ENCODE measurements at regions not wholly inside any gene's neighbourhood (a gene's known extent, or its start where the extent isn't known, plus 50 kb on each side); places are given as distances from the start of the nearest gene placed in this dataset.
"Not testable (repeated sequence)": the region's sequence is repeated elsewhere in the genome, so short reads cannot be mapped to it uniquely, and the experiment has no call there.

- H3K9ac ChIP-seq (replicated peaks in 1 of 4; ENCODE audit: extremely low read depth in 1 of 4, low read depth in 3 of 4, low read length in 3 of 4); POLR2A ChIA-PET (ENCODE audit: partially characterized antibody): not testable (repeated sequence)
- 100% methylated on average over 1 of the region's 25 CpGs; no CpG with 5 or more reads in 1 of the 2 experiments for WGBS, 2 experiments (ENCODE audit: extremely low coverage in 1 of 2, insufficient coverage in 1 of 2, insufficient read length in 1 of 2, insufficient replicate concordance in 2 of 2, low coverage in 1 of 2, low lambda C conversion rate in 2 of 2, missing lambda C conversion rate in 1 of 2)
Observed at GRCh38 chr6:170087421-170087780, 203.5 kb downstream of the DLL1 start.

More at GRCh38 chr6:170087421-170087780, 203.5 kb downstream of the DLL1 start:
- H4K20me1 ChIP-seq (replicated peaks in 1 of 2; ENCODE audit: control insufficient read depth in 1 of 2, insufficient read depth in 2 of 2, low read length in 2 of 2); H3K36me3 ChIP-seq (ENCODE audit: control insufficient read depth in 2 of 4, insufficient read depth in 4 of 4, low read length in 3 of 4); H3K23me2 ChIP-seq (ENCODE audit: low read depth, low read length); H3K4me3 ChIP-seq (ENCODE audit: extremely low read depth in 1 of 4, insufficient read depth in 2 of 4, low read depth in 3 of 4, low read length in 4 of 4); H4K8ac ChIP-seq (ENCODE audit: extremely low read depth, insufficient read depth, low read length); CTCF ChIA-PET (ENCODE audit: partially characterized antibody); H3K79me1 ChIP-seq (ENCODE audit: low read depth, low read length); H3K56ac ChIP-seq (replicated peaks; ENCODE audit: insufficient read length, low read depth, low read length); H2AFZ ChIP-seq (ENCODE audit: low read length); H2BK12ac ChIP-seq (ENCODE audit: low read depth, low read length); H3K4me2 ChIP-seq (ENCODE audit: insufficient read depth in 1 of 2, low read depth in 2 of 2, low read length in 2 of 2); FAIRE-seq; H3K9me3 ChIP-seq (ENCODE audit: insufficient read depth in 2 of 2, low read depth in 1 of 2, low read length in 1 of 2); H3K27me3 ChIP-seq (replicated peaks in 1 of 4; ENCODE audit: control insufficient read depth in 3 of 4, extremely low read depth in 1 of 4, insufficient read depth in 3 of 4, low read length in 3 of 4); H3K14ac ChIP-seq (ENCODE audit: insufficient read length); H2BK15ac ChIP-seq (ENCODE audit: low read length); H3K23ac ChIP-seq (ENCODE audit: insufficient read length); H3K4me1 ChIP-seq (replicated peaks in 1 of 4; ENCODE audit: control insufficient read depth in 3 of 4, insufficient read depth in 4 of 4, low read length in 3 of 4); H2BK20ac ChIP-seq (ENCODE audit: low read length); H2AK5ac ChIP-seq (ENCODE audit: low read depth, low read length); H3K27ac ChIP-seq (ENCODE audit: low read depth, low read length); H4K5ac ChIP-seq (ENCODE audit: insufficient read length, low read depth, low read length); H3K79me2 ChIP-seq (ENCODE audit: control insufficient read depth in 1 of 2, insufficient read depth in 2 of 2, low read length in 2 of 2); H2BK120ac ChIP-seq (replicated peaks; ENCODE audit: low read depth, low read length); DNase-seq (ENCODE audit: low read depth in 1 of 2, low spot score in 2 of 2); H2BK5ac ChIP-seq (ENCODE audit: low read depth, low read length); H3K4ac ChIP-seq (replicated peaks; ENCODE audit: insufficient read length, low read depth, low read length); H3K18ac ChIP-seq (ENCODE audit: extremely low read depth, low read length); H4K91ac ChIP-seq (replicated peaks; ENCODE audit: insufficient read length, low read length): not testable (repeated sequence)

All from H1 (cell line).